ENCODE measurements at regions not wholly inside any gene's neighbourhood (a gene's known extent, or its start where the extent isn't known, plus 50 kb on each side); places are given as distances from the start of the nearest gene placed in this dataset.

DNA sequence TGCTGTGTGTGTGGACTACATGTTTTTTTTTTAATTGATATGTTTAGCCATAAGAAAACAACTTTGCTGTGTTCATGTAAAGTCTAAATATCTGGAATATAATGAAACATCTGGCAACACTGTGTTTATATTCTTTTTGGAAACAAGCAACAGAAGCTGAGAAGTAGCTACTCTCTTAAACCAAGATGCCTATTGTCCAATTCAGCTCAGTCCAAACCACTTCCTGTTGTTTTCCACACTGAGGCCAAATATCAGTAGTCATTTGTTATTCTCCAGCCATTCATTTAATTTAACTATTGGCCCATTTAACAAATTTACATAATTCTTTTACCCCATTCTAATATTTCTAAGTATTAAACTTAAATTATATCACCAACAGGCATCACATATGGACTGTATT, 903.0 kb upstream of the SLIT2 start:
- Mint-ChIP-seq H3K27me3 (ENCODE audit: insufficient read depth, unreplicated experiment) (no peaks in the 10 kb centered on the region), H3K4me3 (ENCODE audit: unreplicated experiment) (no peak overlapping the region), H3K27ac (ENCODE audit: unreplicated experiment) (no peak overlapping the region), H3K36me3 (ENCODE audit: insufficient read depth, unreplicated experiment) (no peaks in the 10 kb centered on the region), H3K9me3 (ENCODE audit: unreplicated experiment) (no peaks in the 10 kb centered on the region), H3K4me1 (ENCODE audit: low read depth, unreplicated experiment) (no peaks in the 10 kb centered on the region)
- Histone ChIP-seq H3K27me3 (replicated peaks; ENCODE audit: control insufficient read depth, insufficient read depth, low read length) (no peaks in the 10 kb centered on the region), H3K9me3 (no peaks in the 10 kb centered on the region), H3K36me3 (ENCODE audit: control insufficient read depth, insufficient read depth, low read length) (no peaks in the 10 kb centered on the region), H3K4me3 (ENCODE audit: low read depth, low read length) (no peak overlapping the region), H3K4me1 (no peaks in the 10 kb centered on the region)
- ChIA-PET CTCF (no interaction called here), POLR2A (no interaction called here)
- no peak for DNase-seq
- intact Hi-C loops (cut with micrococcal nuclease; ENCODE audit: unreplicated experiment) = no loop called here
- TF ChIP-seq CTCF (IDR thresholded peaks at IDR 0.05; ENCODE audit: insufficient read depth in 1 of 2, low read depth in 1 of 2, low read length in 1 of 2, severe bottlenecking in 1 of 2, unreplicated experiment in 1 of 2) = no peak
- BruUV-seq (replicated peaks) = no TSS peak

DNA sequence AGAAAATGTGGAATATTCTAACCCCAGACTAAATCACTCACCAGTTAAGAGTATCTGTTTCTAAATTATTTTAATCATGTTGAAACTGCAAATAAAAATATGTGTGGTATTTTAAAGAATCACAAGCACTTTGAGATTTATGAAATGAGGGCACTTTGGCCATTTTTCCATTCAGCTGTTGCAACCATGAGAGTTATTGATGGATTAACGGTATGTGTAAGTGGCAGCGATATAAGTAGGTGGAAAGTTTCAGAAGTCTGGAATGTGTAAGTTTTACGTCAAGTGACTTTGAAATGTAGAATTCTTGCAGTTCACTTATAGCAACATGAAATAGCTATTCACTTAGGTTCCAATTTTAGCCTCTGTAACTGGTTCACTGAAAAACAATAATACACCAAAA, 905.1 kb upstream of the SLIT2 start:
- BruUV-seq (replicated peaks) = no TSS peak
- H3K27me3 Mint-ChIP-seq (ENCODE audit: insufficient read depth, unreplicated experiment) = peaks cover 3% of the 10 kb centered on the region
- intact Hi-C loops (cut with micrococcal nuclease; ENCODE audit: unreplicated experiment) = no loop called here

DNA sequence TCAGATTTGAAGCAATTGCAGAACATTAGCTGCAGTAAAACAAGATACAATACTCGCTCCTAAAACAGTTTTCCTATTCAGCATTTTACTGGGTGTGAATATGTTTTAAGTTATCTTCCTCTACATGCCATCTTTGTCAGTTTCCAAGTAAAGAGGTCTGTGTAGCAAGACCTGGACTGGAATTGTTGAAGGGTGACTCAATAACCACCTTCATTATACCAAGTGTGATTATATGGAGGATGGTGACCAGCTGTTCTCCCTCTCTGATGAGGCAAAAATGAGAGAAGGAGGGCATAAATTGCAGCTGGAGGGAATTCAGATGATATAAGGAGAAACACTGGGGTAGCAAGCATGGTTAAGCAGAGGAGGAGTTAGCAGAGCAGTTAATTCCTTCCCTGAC, 922.1 kb upstream of the SLIT2 start:
- no peak for DNase-seq
- H3K27me3 Mint-ChIP-seq (ENCODE audit: insufficient read depth, unreplicated experiment) = no peaks in the 10 kb centered on the region
- no peaks in the 10 kb centered on the region for H3K36me3 Mint-ChIP-seq (ENCODE audit: insufficient read depth, unreplicated experiment)
- TF ChIP-seq CTCF (IDR thresholded peaks at IDR 0.05; ENCODE audit: insufficient read depth in 1 of 2, low read depth in 1 of 2, low read length in 1 of 2, severe bottlenecking in 1 of 2, unreplicated experiment in 1 of 2) = no peak
- POLR2A ChIA-PET = no interaction called here
- Histone ChIP-seq H3K4me1 (no peaks in the 10 kb centered on the region), H3K4me3 (ENCODE audit: low read depth, low read length) (no peak overlapping the region), H3K9me3 (no peaks in the 10 kb centered on the region), H3K36me3 (ENCODE audit: control insufficient read depth, insufficient read depth, low read length) (no peaks in the 10 kb centered on the region), H3K27me3 (replicated peaks; ENCODE audit: control insufficient read depth, insufficient read depth, low read length) (no peaks in the 10 kb centered on the region)
- no peak overlapping the region for H3K27ac Mint-ChIP-seq (ENCODE audit: unreplicated experiment)
- H3K9me3 Mint-ChIP-seq (ENCODE audit: unreplicated experiment) = peaks cover 10% of the 10 kb centered on the region
- CTCF ChIA-PET = no interaction called here
- BruUV-seq (replicated peaks) = no TSS peak
- H3K4me1 Mint-ChIP-seq (ENCODE audit: low read depth, unreplicated experiment) = no peaks in the 10 kb centered on the region
- intact Hi-C loops (cut with micrococcal nuclease; ENCODE audit: unreplicated experiment) = no loop called here
- H3K4me3 Mint-ChIP-seq (ENCODE audit: unreplicated experiment) = no peak overlapping the region

More for the DNA sequence above, 905.1 kb upstream of the SLIT2 start:
- Histone ChIP-seq H3K36me3 (ENCODE audit: control insufficient read depth, insufficient read depth, low read length) (no peaks in the 10 kb centered on the region), H3K9me3 (no peaks in the 10 kb centered on the region), H3K27me3 (replicated peaks; ENCODE audit: control insufficient read depth, insufficient read depth, low read length) (no peaks in the 10 kb centered on the region), H3K4me3 (ENCODE audit: low read depth, low read length) (no peak overlapping the region), H3K4me1 (no peaks in the 10 kb centered on the region)
- POLR2A ChIA-PET = no interaction called here
- no peaks in the 10 kb centered on the region for H3K36me3 Mint-ChIP-seq (ENCODE audit: insufficient read depth, unreplicated experiment)
- peaks cover 10% of the 10 kb centered on the region for H3K9me3 Mint-ChIP-seq (ENCODE audit: unreplicated experiment)
- no peak overlapping the region for H3K27ac Mint-ChIP-seq (ENCODE audit: unreplicated experiment)
- CTCF ChIA-PET = no interaction called here
- no peak for DNase-seq
- no peak overlapping the region for H3K4me3 Mint-ChIP-seq (ENCODE audit: unreplicated experiment)
- no peak for TF ChIP-seq CTCF (IDR thresholded peaks at IDR 0.05; ENCODE audit: insufficient read depth in 1 of 2, low read depth in 1 of 2, low read length in 1 of 2, severe bottlenecking in 1 of 2, unreplicated experiment in 1 of 2)
- H3K4me1 Mint-ChIP-seq (ENCODE audit: low read depth, unreplicated experiment) = no peaks in the 10 kb centered on the region

All from Caco-2 (cell line).